GM12864 (cell line): ENCODE measurements at regions not wholly inside any gene's neighbourhood (a gene's known extent, or its start where the extent isn't known, plus 50 kb on each side); places are given as distances from the start of the nearest gene placed in this dataset.

Experiments
- DNase-seq: peaks from one replicate; pipeline ENCODE4 v3.0.0-alpha.2; 2011; ENCODE audit warnings: low read depth
- H3K4me3 ChIP-seq: 2 replicates; pipeline ENCODE4 v1.5.1; 2011; ENCODE audit warnings: mild to moderate bottlenecking, low read depth, low read length, control low read depth
- CTCF ChIP-seq: IDR thresholded peaks from 2 replicates; pipeline ENCODE4 v1.5.1; 2011; ENCODE audit warnings: low read depth, mild to moderate bottlenecking, moderate library complexity, low read length, control low read depth, inconsistent platforms; ENCODE audit errors: missing control alignments

- H3K4me3 ChIP-seq = no peak overlapping the region
- no peak for TF ChIP-seq CTCF
- DNase-seq = no peak
These were observed 52.7 kb upstream of the PLA2G4A start for GRCh38 chr1:186775881-186776560.

- H3K4me3 ChIP-seq = no peak overlapping the region
- no peak for TF ChIP-seq CTCF
- no peak for DNase-seq
These were observed 53.7 kb upstream of the PLA2G4A start for GRCh38 chr1:186775036-186775435.

- no peak overlapping the region for H3K4me3 ChIP-seq
- no peak for TF ChIP-seq CTCF
- peak; percentile 29 for DNase-seq
These were observed 56.5 kb upstream of the PLA2G4A start for GRCh38 chr1:186772228-186772627.

GRCh38 chr1:186770421-186770820, 58.3 kb upstream of the PLA2G4A start:
- TF ChIP-seq CTCF = no peak
- DNase-seq = no peak
- no peak overlapping the region for H3K4me3 ChIP-seq

- no peak for TF ChIP-seq CTCF
- no peak overlapping the region for H3K4me3 ChIP-seq
- peak; percentile 40 for DNase-seq
These were observed 59.8 kb upstream of the PLA2G4A start for GRCh38 chr1:186768906-186769305.

- DNase-seq = no peak
- no peak for TF ChIP-seq CTCF
These were observed 63.3 kb upstream of the PLA2G4A start for GRCh38 chr1:186765446-186765845.

GRCh38 chr1:186763107-186763506, 65.6 kb upstream of the PLA2G4A start:
- peak; percentile 22 for DNase-seq
- no peak overlapping the region for H3K4me3 ChIP-seq
- TF ChIP-seq CTCF = no peak

More at GRCh38 chr1:186765446-186765845, 63.3 kb upstream of the PLA2G4A start:
- H3K4me3 ChIP-seq = no peak overlapping the region
